Activated CD8-positive, alpha-beta memory T cell treated with anti-CD3 and anti-CD28 coated beads, Interleukin-2, amount 50 U/mL, for 4 hours (primary cell): ENCODE measurements at regions not wholly inside any gene's neighbourhood (a gene's known extent, or its start where the extent isn't known, plus 50 kb on each side); places are given as distances from the start of the nearest gene placed in this dataset.
"Not testable (repeated sequence)": the region's sequence is repeated elsewhere in the genome, so short reads cannot be mapped to it uniquely, and the experiment has no call there.

Experiments
- DNase-seq: peaks from one replicate; pipeline ENCODE4 v3.0.0-alpha.2; 2020

GRCh38 chr2:38483776-38484501, 106.9 kb upstream of the ATL2 start:
- DNase-seq, result no peak

GRCh38 chr2:38482710-38483109, 105.6 kb upstream of the ATL2 start:
- DNase-seq, result not testable (repeated sequence)

- no peak for DNase-seq
Observed at GRCh38 chr2:38480617-38481016, 103.5 kb upstream of the ATL2 start.

- DNase-seq, result no peak
Observed at GRCh38 chr2:38477006-38477405, 99.9 kb upstream of the ATL2 start.

DNA sequence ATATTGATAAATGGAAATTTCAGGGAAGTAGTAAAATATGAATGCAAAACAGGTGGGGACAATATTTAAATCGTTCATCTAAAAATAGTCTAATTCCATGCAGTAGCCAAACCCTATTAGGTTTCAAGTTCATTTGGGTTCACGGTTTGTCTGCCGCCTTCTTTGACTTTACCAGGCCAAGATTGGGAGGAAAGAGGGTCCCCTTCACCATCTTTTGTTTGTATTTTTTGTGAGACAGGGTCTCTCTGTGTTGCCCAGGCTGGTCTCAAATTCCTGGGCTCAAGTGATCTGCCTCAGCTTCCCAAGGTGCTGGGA, 98.5 kb upstream of the ATL2 start:
- DNase-seq, result no peak

- no peak for DNase-seq
Observed at GRCh38 chr2:38474715-38475566, 97.9 kb upstream of the ATL2 start.

GRCh38 chr2:38474021-38474456, 97.0 kb upstream of the ATL2 start:
- DNase-seq, result no peak

DNA sequence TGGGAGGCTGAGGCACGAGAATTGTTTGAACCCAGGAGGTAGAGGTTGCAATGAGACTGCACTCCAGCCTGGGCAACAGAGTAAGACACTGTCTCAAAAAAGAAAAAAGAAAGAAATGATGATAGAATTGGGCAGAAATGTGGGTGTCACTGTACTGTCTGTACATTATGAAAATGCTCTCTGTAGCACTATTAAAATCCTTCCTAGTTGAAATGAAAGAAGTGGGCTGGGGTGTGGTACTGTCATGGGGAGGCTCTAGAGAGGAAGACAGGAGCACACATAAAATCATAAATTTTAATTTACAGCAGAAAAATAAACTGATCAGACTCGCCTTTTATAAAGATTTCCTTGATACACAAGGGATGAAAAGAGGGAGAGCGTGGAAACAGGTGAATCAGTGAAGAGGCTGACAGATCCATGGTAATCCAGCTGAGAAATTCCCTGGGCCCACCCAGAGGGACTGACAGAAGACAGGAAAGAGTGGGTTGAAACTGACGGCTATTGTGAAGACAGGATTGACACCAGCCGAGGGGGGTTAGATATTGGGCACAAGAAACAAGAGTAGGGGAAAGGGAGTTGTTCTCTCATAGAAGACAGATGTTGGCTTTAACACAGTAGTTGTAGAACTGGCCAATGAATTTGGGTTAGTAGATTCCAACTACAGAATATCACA, 96.4 kb upstream of the ATL2 start:
- DNase-seq, result no peak

DNA sequence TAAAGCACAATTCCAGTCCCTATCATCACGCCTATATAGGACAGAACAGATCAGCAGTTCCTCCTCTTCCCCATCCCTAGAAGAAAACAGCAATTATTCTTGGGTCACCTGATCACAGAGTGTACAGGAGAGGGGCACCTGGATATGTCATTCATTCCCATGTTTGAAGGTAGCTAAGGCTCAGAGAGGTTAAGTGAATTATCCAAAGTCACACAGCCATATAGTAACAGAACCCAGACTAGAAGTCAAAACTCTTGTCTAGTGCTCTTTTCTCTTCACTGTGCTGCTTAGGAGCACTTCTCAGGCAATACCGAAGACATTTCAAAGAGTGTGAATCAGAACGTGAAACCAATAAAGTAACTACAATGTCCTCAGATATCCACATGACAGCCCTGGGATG, 93.0 kb upstream of the ATL2 start:
- no peak for DNase-seq

GRCh38 chr2:38467768-38468455, 90.8 kb upstream of the ATL2 start:
- no peak for DNase-seq

DNA sequence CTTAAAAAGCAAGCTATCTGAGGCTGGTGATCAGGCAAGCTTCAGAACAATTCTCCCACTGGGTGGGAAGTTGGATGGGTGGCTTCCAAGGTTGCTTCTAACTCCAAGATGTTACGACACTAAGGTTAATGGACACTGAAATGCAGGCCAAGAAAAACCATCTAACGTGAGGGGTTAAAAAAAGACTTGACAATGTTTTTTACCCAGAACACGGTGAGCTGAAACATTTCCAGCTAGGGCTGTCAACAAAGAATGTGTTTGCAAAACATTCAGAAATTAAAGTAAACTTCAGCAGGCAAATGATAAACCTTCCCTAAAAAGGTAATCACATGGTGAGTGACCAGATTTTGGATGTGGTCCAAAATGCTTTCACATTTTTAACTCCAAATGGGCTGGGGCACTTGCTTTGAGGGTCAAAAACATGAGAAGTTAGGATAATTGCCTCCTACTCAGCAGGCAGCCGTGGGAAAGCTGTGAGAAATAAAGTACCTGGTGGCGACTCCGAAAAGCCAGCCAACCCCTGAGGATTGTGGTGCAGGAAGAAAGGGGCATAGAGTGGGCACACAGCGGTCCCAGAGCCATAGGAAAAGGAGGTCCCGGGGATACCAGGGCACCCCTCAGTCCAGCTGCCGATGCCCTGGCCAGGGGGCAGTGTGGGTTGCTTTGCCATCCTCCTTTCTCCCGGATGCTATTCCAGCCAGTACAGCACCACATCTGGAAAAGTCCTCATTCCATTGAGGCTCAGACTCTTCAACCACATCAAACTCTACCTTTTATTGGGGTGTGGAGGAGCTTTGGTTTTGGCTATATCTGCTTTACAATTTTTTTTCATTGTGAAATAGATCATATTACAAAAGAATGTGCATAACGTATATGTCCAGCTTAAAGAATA, 90.0 kb upstream of the ATL2 start:
- DNase-seq, result no peak

GRCh38 chr2:38466409-38466808, 89.3 kb upstream of the ATL2 start:
- no peak for DNase-seq

DNA sequence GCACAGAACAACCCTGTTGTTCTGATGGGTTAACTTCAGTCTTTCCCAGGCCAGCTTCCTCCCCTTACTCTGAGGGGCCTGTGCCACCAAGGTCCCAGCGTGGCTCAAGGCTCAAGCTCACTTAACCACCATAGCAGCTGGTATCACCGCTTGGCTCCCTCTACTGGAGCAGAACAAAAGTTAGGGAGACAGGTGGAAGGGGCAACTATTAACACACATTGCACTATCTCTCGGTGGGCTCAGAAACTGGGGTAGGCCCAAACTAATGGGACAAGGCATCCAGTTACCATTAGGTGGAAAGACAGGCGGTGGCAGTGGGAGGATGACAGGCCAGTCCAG, 88.7 kb upstream of the ATL2 start:
- DNase-seq, result peak; percentile 18

- DNase-seq, result no peak
Observed at GRCh38 chr2:38464971-38465788, 88.1 kb upstream of the ATL2 start.

GRCh38 chr2:38463752-38464151, 86.7 kb upstream of the ATL2 start:
- no peak for DNase-seq

- no peak for DNase-seq
Observed at GRCh38 chr2:38462121-38462661, 85.1 kb upstream of the ATL2 start.

- no peak for DNase-seq
Observed at GRCh38 chr2:38461470-38461869, 84.4 kb upstream of the ATL2 start.

DNA sequence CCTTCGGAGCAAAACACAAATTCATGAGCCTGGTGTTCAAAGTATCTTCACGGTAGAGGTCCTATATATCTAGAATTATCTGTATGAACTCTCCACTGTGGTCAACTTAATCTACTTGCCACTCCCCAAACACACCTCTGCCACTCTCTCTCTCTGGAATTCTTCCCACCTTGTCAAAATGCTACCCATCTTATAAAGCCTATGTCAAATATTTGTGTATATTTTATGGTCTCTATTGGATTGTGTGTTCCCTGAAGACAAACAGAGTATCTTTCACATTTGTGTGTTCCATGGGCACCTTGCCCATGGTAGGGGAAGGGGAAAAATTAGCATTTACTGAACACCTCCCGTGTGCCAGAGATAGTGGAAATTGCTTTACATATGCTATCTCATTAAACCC, 83.2 kb upstream of the ATL2 start:
- DNase-seq, result no peak

- DNase-seq, result no peak
Observed at GRCh38 chr2:38454081-38454480, 77.0 kb upstream of the ATL2 start.

GRCh38 chr2:38451778-38452177, 74.7 kb upstream of the ATL2 start:
- not testable (repeated sequence) for DNase-seq

- DNase-seq, result no peak
Observed at GRCh38 chr2:38450509-38450908, 73.4 kb upstream of the ATL2 start.
